ACC112 (cell line): ENCODE measurements at regions not wholly inside any gene's neighbourhood (a gene's known extent, or its start where the extent isn't known, plus 50 kb on each side); places are given as distances from the start of the nearest gene placed in this dataset.
"Not testable (repeated sequence)": the region's sequence is repeated elsewhere in the genome, so short reads cannot be mapped to it uniquely, and the experiment has no call there.

Experiments used
- H2AFZ ChIP-seq: fragments of 200-600 bp; sonication (generic); one replicate; pipeline ENCODE4 v1.6.0; 2017; ENCODE audit warnings: antibody characterized with exemption, low read length; ENCODE audit not compliant: unreplicated experiment
- H3K27ac ChIP-seq: fragments of 200-600 bp; sonication (generic); 2 replicates; pipeline ENCODE4 v1.5.1; 2014; ENCODE audit warnings: low read depth, mild to moderate bottlenecking, antibody characterized with exemption, low read length, moderate library complexity
- H3K27me3 ChIP-seq: fragments of 200-600 bp; sonication (generic); 2 replicates; pipeline ENCODE4 v1.6.1; 2014; ENCODE audit warnings: mild to moderate bottlenecking, antibody characterized with exemption, low read length, moderate library complexity, mixed read lengths; ENCODE audit not compliant: insufficient read depth
- H3K36me3 ChIP-seq: fragments of 200-600 bp; sonication (generic); 2 replicates; pipeline ENCODE4 v1.6.1; 2016; ENCODE audit warnings: mild to moderate bottlenecking, antibody characterized with exemption, low read length, moderate library complexity, mixed read lengths; ENCODE audit not compliant: insufficient read depth
- H3K4me1 ChIP-seq: fragments of 200-600 bp; sonication (generic); one replicate; pipeline ENCODE4 v1.6.1; 2016; ENCODE audit warnings: low read length, mixed read lengths; ENCODE audit not compliant: insufficient read depth, unreplicated experiment, control insufficient read depth
- H3K4me3 ChIP-seq: fragments of 200-600 bp; sonication (generic); 2 replicates; pipeline ENCODE4 v1.5.1; 2014; ENCODE audit warnings: mild to moderate bottlenecking, low read depth, low read length
- H3K79me2 ChIP-seq: fragments of 200-600 bp; sonication (generic); one replicate; pipeline ENCODE4 v1.6.0; 2016; ENCODE audit warnings: low read length; ENCODE audit not compliant: control insufficient read depth, unreplicated experiment, insufficient read depth

- H3K79me2 ChIP-seq: no peaks in the 10 kb centered on the region
These were observed 328.1 kb downstream of the HGF start for GRCh38 chr7:81441750-81442149.

GRCh38 chr7:81439591-81439990, 330.3 kb downstream of the HGF start:
- no peak overlapping the region for H3K27ac ChIP-seq
- H3K79me2 ChIP-seq: no peaks in the 10 kb centered on the region
- H3K4me3 ChIP-seq: no peak overlapping the region
- peak overlapping the region; percentile 9 for H2AFZ ChIP-seq
- H3K27me3 ChIP-seq: no peaks in the 10 kb centered on the region
- no peaks in the 10 kb centered on the region for H3K4me1 ChIP-seq
- no peaks in the 10 kb centered on the region for H3K36me3 ChIP-seq

More at GRCh38 chr7:81441750-81442149, 328.1 kb downstream of the HGF start:
- Histone ChIP-seq H3K4me1 (peaks cover 16% of the 10 kb centered on the region), H3K27me3 (no peaks in the 10 kb centered on the region), H2AFZ (no peak overlapping the region), H3K4me3 (no peak overlapping the region), H3K36me3 (no peaks in the 10 kb centered on the region), H3K27ac (no peak overlapping the region)

GRCh38 chr7:81437160-81437559, 332.7 kb downstream of the HGF start:
- not testable (repeated sequence) for H2AFZ ChIP-seq, H3K27ac ChIP-seq, H3K36me3 ChIP-seq, H3K27me3 ChIP-seq, H3K4me1 ChIP-seq, H3K79me2 ChIP-seq, H3K4me3 ChIP-seq

GRCh38 chr7:81433692-81434331, 336.0 kb downstream of the HGF start:
- Histone ChIP-seq H3K27ac (no peak overlapping the region), H3K79me2 (no peaks in the 10 kb centered on the region), H3K27me3 (no peaks in the 10 kb centered on the region), H3K4me1 (peaks cover 11% of the 10 kb centered on the region), H3K4me3 (no peak overlapping the region), H2AFZ (no peak overlapping the region), H3K36me3 (no peaks in the 10 kb centered on the region)

GRCh38 chr7:81433206-81433605, 336.6 kb downstream of the HGF start:
- Histone ChIP-seq H2AFZ (no peak overlapping the region), H3K4me3 (no peak overlapping the region), H3K79me2 (no peaks in the 10 kb centered on the region), H3K27me3 (no peaks in the 10 kb centered on the region), H3K36me3 (no peaks in the 10 kb centered on the region), H3K27ac (no peak overlapping the region), H3K4me1 (peaks cover 11% of the 10 kb centered on the region)

GRCh38 chr7:81430761-81431160, 339.1 kb downstream of the HGF start:
- H3K79me2 ChIP-seq: no peaks in the 10 kb centered on the region
- no peak overlapping the region for H3K27ac ChIP-seq
- H2AFZ ChIP-seq: no peak overlapping the region

GRCh38 chr7:81430150-81430549, 339.7 kb downstream of the HGF start:
- Histone ChIP-seq H3K36me3 (no peaks in the 10 kb centered on the region), H3K4me3 (no peak overlapping the region), H2AFZ (no peak overlapping the region), H3K27me3 (no peaks in the 10 kb centered on the region), H3K79me2 (no peaks in the 10 kb centered on the region), H3K27ac (no peak overlapping the region), H3K4me1 (peaks cover 11% of the 10 kb centered on the region)

More at GRCh38 chr7:81430761-81431160, 339.1 kb downstream of the HGF start:
- Histone ChIP-seq H3K4me3 (no peak overlapping the region), H3K36me3 (no peaks in the 10 kb centered on the region), H3K27me3 (no peaks in the 10 kb centered on the region), H3K4me1 (peaks cover 11% of the 10 kb centered on the region)

- H3K79me2 ChIP-seq: no peaks in the 10 kb centered on the region
- H3K27me3 ChIP-seq: no peaks in the 10 kb centered on the region
- H3K4me1 ChIP-seq: peaks cover 3% of the 10 kb centered on the region
- no peak overlapping the region for H3K27ac ChIP-seq
- H3K4me3 ChIP-seq: no peak overlapping the region
- H3K36me3 ChIP-seq: no peaks in the 10 kb centered on the region
- H2AFZ ChIP-seq: no peak overlapping the region
These were observed 342.4 kb downstream of the HGF start for GRCh38 chr7:81427461-81427860.

- H3K27me3 ChIP-seq: no peaks in the 10 kb centered on the region
- no peak overlapping the region for H3K4me3 ChIP-seq
- H3K4me1 ChIP-seq: peaks cover 2% of the 10 kb centered on the region
- H3K27ac ChIP-seq: no peak overlapping the region
- H3K79me2 ChIP-seq: no peaks in the 10 kb centered on the region
- no peaks in the 10 kb centered on the region for H3K36me3 ChIP-seq
- no peak overlapping the region for H2AFZ ChIP-seq
These were observed 349.2 kb downstream of the HGF start for GRCh38 chr7:81420526-81421226.

- H3K4me1 ChIP-seq: peaks cover 9% of the 10 kb centered on the region
- no peak overlapping the region for H3K27ac ChIP-seq
- H3K79me2 ChIP-seq: no peaks in the 10 kb centered on the region
- H3K27me3 ChIP-seq: no peaks in the 10 kb centered on the region
- no peak overlapping the region for H3K4me3 ChIP-seq
- no peaks in the 10 kb centered on the region for H3K36me3 ChIP-seq
- no peak overlapping the region for H2AFZ ChIP-seq
These were observed 350.1 kb downstream of the HGF start for GRCh38 chr7:81419731-81420130.

GRCh38 chr7:81416659-81417058, 353.2 kb downstream of the HGF start:
- H3K4me3 ChIP-seq: no peak overlapping the region
- no peak overlapping the region for H3K27ac ChIP-seq
- no peak overlapping the region for H2AFZ ChIP-seq
- H3K79me2 ChIP-seq: no peaks in the 10 kb centered on the region
- no peaks in the 10 kb centered on the region for H3K27me3 ChIP-seq
- peaks cover 14% of the 10 kb centered on the region for H3K4me1 ChIP-seq
- no peaks in the 10 kb centered on the region for H3K36me3 ChIP-seq
